ENCODE measurements at regions not wholly inside any gene's neighbourhood (a gene's known extent, or its start where the extent isn't known, plus 50 kb on each side); places are given as distances from the start of the nearest gene placed in this dataset.

GRCh38 chr21:41080485-41081121, 87.4 kb upstream of the BACE2 start:
- H3K79me1 ChIP-seq (replicated peaks; ENCODE audit: low read length, poor library complexity, severe bottlenecking), result no peaks in the 10 kb centered on the region
- H4K91ac ChIP-seq (ENCODE audit: low read length), result no peak overlapping the region
- H2BK12ac ChIP-seq (ENCODE audit: low read length in 2 of 2), result no peak overlapping the region
- no peaks in the 10 kb centered on the region for H3K36me3 ChIP-seq (ENCODE audit: control insufficient read depth in 1 of 2, insufficient read depth in 2 of 2, low read depth in 1 of 2, low read length in 2 of 2)
- H3K18ac ChIP-seq (ENCODE audit: low read depth in 1 of 2, low read length in 2 of 2), result no peak overlapping the region
- H3K4me1 ChIP-seq (ENCODE audit: control insufficient read depth, insufficient read depth, low read depth, low read length), result no peaks in the 10 kb centered on the region
- no peak overlapping the region for H3K27ac ChIP-seq (ENCODE audit: low read length, poor library complexity, severe bottlenecking)
- no peak overlapping the region for H2AFZ ChIP-seq (ENCODE audit: low read depth, low read length)
- H3K9ac ChIP-seq (ENCODE audit: low read length), result no peak overlapping the region
- H2AK5ac ChIP-seq (ENCODE audit: low read length, severe bottlenecking), result no peak overlapping the region
- no peak overlapping the region for H2BK120ac ChIP-seq (ENCODE audit: low read depth, low read length)
- no peak overlapping the region for H3K4me2 ChIP-seq (ENCODE audit: low read length, poor library complexity, severe bottlenecking)
- H3K23ac ChIP-seq (ENCODE audit: low read length in 2 of 2), result no peak overlapping the region
- no peak for DNase-seq
- H2BK15ac ChIP-seq (ENCODE audit: low read depth, poor library complexity, severe bottlenecking), result no peak overlapping the region
- no peak overlapping the region for H3K14ac ChIP-seq (ENCODE audit: low read length in 2 of 2)
- H4K8ac ChIP-seq (ENCODE audit: low read length), result no peak overlapping the region
- H3K27me3 ChIP-seq (ENCODE audit: control insufficient read depth in 1 of 2, insufficient read depth in 1 of 2, low read length in 2 of 2), result peaks cover 0 to 3% of the 10 kb centered on the region in 2 experiments
- no peak overlapping the region for H2BK5ac ChIP-seq (ENCODE audit: low read depth, low read length, poor library complexity, severe bottlenecking)
- no peak overlapping the region for H3K4me3 ChIP-seq (ENCODE audit: insufficient read depth in 1 of 2, low read depth in 1 of 2, low read length in 2 of 2)
- no peaks in the 10 kb centered on the region for H3K9me3 ChIP-seq (ENCODE audit: control insufficient read depth, low read length)
- WGBS, result 63% methylated on average over 3 of the region's 3 CpGs
- no peak overlapping the region for H3K4ac ChIP-seq (ENCODE audit: low read depth in 1 of 2, low read length in 2 of 2)

DNA sequence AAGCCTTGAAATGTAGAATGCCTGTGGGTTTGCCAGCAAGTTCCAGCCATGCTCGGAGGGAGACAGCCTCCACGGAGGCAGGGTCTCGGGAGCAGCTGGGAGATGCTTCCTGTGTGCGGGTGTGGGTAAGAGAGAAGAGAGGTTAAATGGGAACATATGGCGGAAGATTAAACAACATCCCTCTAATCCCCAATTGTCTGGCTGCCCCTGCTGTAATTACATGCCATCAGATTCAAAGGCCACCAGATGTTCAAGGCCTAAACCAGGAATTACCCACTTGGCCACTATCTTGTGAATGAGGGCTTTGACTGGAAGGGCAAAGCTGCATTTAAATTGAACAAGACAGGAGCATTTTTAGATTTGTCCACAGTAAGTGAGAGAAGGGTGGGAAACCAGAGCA, 81.4 kb upstream of the BACE2 start:
- no peak overlapping the region for H3K14ac ChIP-seq (ENCODE audit: low read length in 2 of 2)
- no peak overlapping the region for H3K4me2 ChIP-seq (ENCODE audit: low read length, poor library complexity, severe bottlenecking)
- H3K27ac ChIP-seq (ENCODE audit: low read length, poor library complexity, severe bottlenecking), result no peak overlapping the region
- H3K36me3 ChIP-seq (ENCODE audit: control insufficient read depth in 1 of 2, insufficient read depth in 2 of 2, low read depth in 1 of 2, low read length in 2 of 2), result no peaks in the 10 kb centered on the region
- no peak overlapping the region for H4K91ac ChIP-seq (ENCODE audit: low read length)
- no peaks in the 10 kb centered on the region for H3K4me1 ChIP-seq (ENCODE audit: control insufficient read depth, insufficient read depth, low read depth, low read length)
- H3K4me3 ChIP-seq (ENCODE audit: insufficient read depth in 1 of 2, low read depth in 1 of 2, low read length in 2 of 2), result no peak overlapping the region
- H3K79me1 ChIP-seq (replicated peaks; ENCODE audit: low read length, poor library complexity, severe bottlenecking), result no peaks in the 10 kb centered on the region
- no peak overlapping the region for H3K9ac ChIP-seq (ENCODE audit: low read length)
- H2BK120ac ChIP-seq (ENCODE audit: low read depth, low read length), result no peak overlapping the region
- H3K23ac ChIP-seq (ENCODE audit: low read length in 2 of 2), result no peak overlapping the region
- no peak for DNase-seq
- 81% methylated on average over 3 of the region's 5 CpGs for WGBS
- no peaks in the 10 kb centered on the region for H3K9me3 ChIP-seq (ENCODE audit: control insufficient read depth, low read length)
- H3K18ac ChIP-seq (ENCODE audit: low read depth in 1 of 2, low read length in 2 of 2), result no peak overlapping the region
- H2BK15ac ChIP-seq (ENCODE audit: low read depth, poor library complexity, severe bottlenecking), result no peak overlapping the region
- H2BK5ac ChIP-seq (ENCODE audit: low read depth, low read length, poor library complexity, severe bottlenecking), result no peak overlapping the region
- no peak overlapping the region for H2AFZ ChIP-seq (ENCODE audit: low read depth, low read length)
- no peak overlapping the region for H4K8ac ChIP-seq (ENCODE audit: low read length)
- H2AK5ac ChIP-seq (ENCODE audit: low read length, severe bottlenecking), result no peak overlapping the region
- H3K4ac ChIP-seq (ENCODE audit: low read depth in 1 of 2, low read length in 2 of 2), result no peak overlapping the region
- H2BK12ac ChIP-seq (ENCODE audit: low read length in 2 of 2), result no peak overlapping the region
- H3K27me3 ChIP-seq (ENCODE audit: control insufficient read depth in 1 of 2, insufficient read depth in 1 of 2, low read length in 2 of 2), result peaks cover 0 to 4% of the 10 kb centered on the region in 2 experiments

DNA sequence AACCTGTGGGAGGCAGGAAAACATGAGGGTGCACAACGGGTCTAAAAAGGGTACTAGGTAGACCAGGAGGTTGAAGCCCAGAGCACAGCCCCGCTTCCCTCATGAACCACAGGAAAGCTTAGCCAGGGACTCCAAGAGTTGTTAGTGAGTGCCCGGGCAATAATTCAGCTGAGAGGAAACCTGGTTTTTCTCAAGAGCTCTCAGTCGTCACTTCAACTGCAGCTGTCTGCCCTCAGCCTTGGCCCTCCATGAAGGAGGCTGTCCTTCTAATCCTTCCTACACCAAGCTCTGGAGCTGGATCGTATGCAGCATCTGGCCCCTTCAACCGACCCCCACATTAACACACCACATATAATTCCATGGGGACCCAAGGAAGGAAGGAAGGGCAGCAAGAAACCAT, 77.0 kb upstream of the BACE2 start:
- H2BK12ac ChIP-seq (ENCODE audit: low read length in 2 of 2), result no peak overlapping the region
- peaks cover 0 to 5% of the 10 kb centered on the region in 2 experiments for H3K27me3 ChIP-seq (ENCODE audit: control insufficient read depth in 1 of 2, insufficient read depth in 1 of 2, low read length in 2 of 2)
- H3K4me3 ChIP-seq (ENCODE audit: insufficient read depth in 1 of 2, low read depth in 1 of 2, low read length in 2 of 2), result no peak overlapping the region
- WGBS, result 61% methylated on average over 4 of the region's 6 CpGs
- H3K4me1 ChIP-seq (ENCODE audit: control insufficient read depth, insufficient read depth, low read depth, low read length), result no peaks in the 10 kb centered on the region
- H3K4ac ChIP-seq (ENCODE audit: low read depth in 1 of 2, low read length in 2 of 2), result no peak overlapping the region
- H4K91ac ChIP-seq (ENCODE audit: low read length), result no peak overlapping the region
- H2BK5ac ChIP-seq (ENCODE audit: low read depth, low read length, poor library complexity, severe bottlenecking), result no peak overlapping the region
- no peaks in the 10 kb centered on the region for H3K79me1 ChIP-seq (replicated peaks; ENCODE audit: low read length, poor library complexity, severe bottlenecking)
- H3K18ac ChIP-seq (ENCODE audit: low read depth in 1 of 2, low read length in 2 of 2), result no peak overlapping the region
- H2AFZ ChIP-seq (ENCODE audit: low read depth, low read length), result no peak overlapping the region
- H2AK5ac ChIP-seq (ENCODE audit: low read length, severe bottlenecking), result no peak overlapping the region
- no peak overlapping the region for H3K27ac ChIP-seq (ENCODE audit: low read length, poor library complexity, severe bottlenecking)
- no peak overlapping the region for H3K14ac ChIP-seq (ENCODE audit: low read length in 2 of 2)
- no peak overlapping the region for H4K8ac ChIP-seq (ENCODE audit: low read length)
- DNase-seq, result no peak
- no peaks in the 10 kb centered on the region for H3K36me3 ChIP-seq (ENCODE audit: control insufficient read depth in 1 of 2, insufficient read depth in 2 of 2, low read depth in 1 of 2, low read length in 2 of 2)
- no peak overlapping the region for H3K4me2 ChIP-seq (ENCODE audit: low read length, poor library complexity, severe bottlenecking)
- H2BK15ac ChIP-seq (ENCODE audit: low read depth, poor library complexity, severe bottlenecking), result no peak overlapping the region
- no peak overlapping the region for H3K23ac ChIP-seq (ENCODE audit: low read length in 2 of 2)
- no peaks in the 10 kb centered on the region for H3K9me3 ChIP-seq (ENCODE audit: control insufficient read depth, low read length)
- no peak overlapping the region for H3K9ac ChIP-seq (ENCODE audit: low read length)
- H2BK120ac ChIP-seq (ENCODE audit: low read depth, low read length), result no peak overlapping the region

GRCh38 chr21:41091616-41092015, 76.3 kb upstream of the BACE2 start:
- Histone ChIP-seq H3K4me1 (ENCODE audit: control insufficient read depth, insufficient read depth, low read depth, low read length) (no peaks in the 10 kb centered on the region), H3K23ac (ENCODE audit: low read length in 2 of 2) (no peak overlapping the region), H3K4ac (ENCODE audit: low read depth in 1 of 2, low read length in 2 of 2) (no peak overlapping the region), H2AK5ac (ENCODE audit: low read length, severe bottlenecking) (no peak overlapping the region), H3K79me1 (replicated peaks; ENCODE audit: low read length, poor library complexity, severe bottlenecking) (no peaks in the 10 kb centered on the region), H3K4me2 (ENCODE audit: low read length, poor library complexity, severe bottlenecking) (no peak overlapping the region), H2BK5ac (ENCODE audit: low read depth, low read length, poor library complexity, severe bottlenecking) (no peak overlapping the region), H4K8ac (ENCODE audit: low read length) (no peak overlapping the region), H2BK120ac (ENCODE audit: low read depth, low read length) (no peak overlapping the region), H3K9me3 (ENCODE audit: control insufficient read depth, low read length) (no peaks in the 10 kb centered on the region), H3K14ac (ENCODE audit: low read length in 2 of 2) (no peak overlapping the region), H2BK15ac (ENCODE audit: low read depth, poor library complexity, severe bottlenecking) (no peak overlapping the region), H3K18ac (ENCODE audit: low read depth in 1 of 2, low read length in 2 of 2) (no peak overlapping the region), H3K4me3 (ENCODE audit: insufficient read depth in 1 of 2, low read depth in 1 of 2, low read length in 2 of 2) (no peak overlapping the region), H2BK12ac (ENCODE audit: low read length in 2 of 2) (no peak overlapping the region), H3K36me3 (ENCODE audit: control insufficient read depth in 1 of 2, insufficient read depth in 2 of 2, low read depth in 1 of 2, low read length in 2 of 2) (no peaks in the 10 kb centered on the region), H4K91ac (ENCODE audit: low read length) (no peak overlapping the region), H2AFZ (ENCODE audit: low read depth, low read length) (no peak overlapping the region), H3K27me3 (ENCODE audit: control insufficient read depth in 1 of 2, insufficient read depth in 1 of 2, low read length in 2 of 2) (peaks cover 0 to 5% of the 10 kb centered on the region in 2 experiments), H3K27ac (ENCODE audit: low read length, poor library complexity, severe bottlenecking) (no peak overlapping the region), H3K9ac (ENCODE audit: low read length) (no peak overlapping the region)
- no peak for DNase-seq
- WGBS, result 82% methylated on average over 2 of the region's 2 CpGs

All from mesenchymal stem cell (in vitro differentiated cells and primary cell).